Cardiac fibroblast (primary cell): ENCODE measurements at regions not wholly inside any gene's neighbourhood (a gene's known extent, or its start where the extent isn't known, plus 50 kb on each side); places are given as distances from the start of the nearest gene placed in this dataset.
"Not testable (repeated sequence)": the region's sequence is repeated elsewhere in the genome, so short reads cannot be mapped to it uniquely, and the experiment has no call there.

Source experiments
- DNase-seq, 2 donors: peaks; one replicate each; pipeline versions ENCODE4 v3.0.0 to v3.0.0-alpha.2; 2010; ENCODE audit warnings: low read depth in 2 of 2
- H3K4me3 ChIP-seq, 2 donors: replicated peaks in 1 of 2; 1 replicate in 1 of 2; 2 replicates in 1 of 2; pipeline ENCODE4 v1.5.1; 2011; ENCODE audit warnings: low read depth in 2 of 2, low read length in 2 of 2, mild to moderate bottlenecking in 2 of 2, moderate library complexity in 1 of 2
- CTCF ChIP-seq: IDR thresholded peaks from one replicate; pipeline ENCODE4 v1.5.1; 2011; ENCODE audit warnings: low read depth, mild to moderate bottlenecking, low read length, inconsistent platforms

- no peak for TF ChIP-seq CTCF
These were observed 238.6 kb downstream of the RAP2B start for GRCh38 chr3:153400641-153401040.

GRCh38 chr3:153404157-153404556 is 242.1 kb downstream of the RAP2B start:
- TF ChIP-seq CTCF: no peak
- H3K4me3 ChIP-seq: no peak overlapping the region
- no peak for DNase-seq

More at GRCh38 chr3:153400641-153401040, 238.6 kb downstream of the RAP2B start:
- peak in 1 of 2 donors; percentile 30 for DNase-seq
- no peak overlapping the region for H3K4me3 ChIP-seq

- H3K4me3 ChIP-seq, DNase-seq: not testable (repeated sequence)
These were observed 243.3 kb downstream of the RAP2B start for GRCh38 chr3:153405320-153405719.

- no peak for TF ChIP-seq CTCF
- DNase-seq: no peak
- no peak overlapping the region for H3K4me3 ChIP-seq
These were observed 248.5 kb downstream of the RAP2B start for GRCh38 chr3:153410517-153410916.

- no peak for TF ChIP-seq CTCF
- DNase-seq: no peak
- no peak overlapping the region for H3K4me3 ChIP-seq
These were observed 253.0 kb downstream of the RAP2B start for GRCh38 chr3:153414982-153415381.

- no peak for TF ChIP-seq CTCF
- no peak for DNase-seq
- H3K4me3 ChIP-seq: no peak overlapping the region
These were observed 260.3 kb downstream of the RAP2B start for GRCh38 chr3:153422314-153422713.

GRCh38 chr3:153423820-153424219 is 261.8 kb downstream of the RAP2B start:
- not testable (repeated sequence) for DNase-seq, H3K4me3 ChIP-seq

GRCh38 chr3:153426344-153426743 is 264.3 kb downstream of the RAP2B start:
- no peak overlapping the region for H3K4me3 ChIP-seq
- DNase-seq: no peak
- TF ChIP-seq CTCF: no peak
